HepG2 (cell line): ENCODE measurements at regions not wholly inside any gene's neighbourhood (a gene's known extent, or its start where the extent isn't known, plus 50 kb on each side); places are given as distances from the start of the nearest gene placed in this dataset.

Experiments
- ATAC-seq: fragments of 200-7000 bp; cut with Tn5 transposase; 3 replicates; pipeline ENCODE4 v1.9.1; 2020; ENCODE audit warnings: mild to moderate bottlenecking, moderate library complexity
- BruUV-seq: library from RNA; stranded (reverse); fragments of 400-500 nt; replicated peaks from 2 replicates; lab custom pipeline; 2021; lab: Mats Ljungman, UMichigan
- CTCF ChIA-PET: fragments of 300-600 bp; formaldehyde crosslinking; extraction: SDS; loops from one replicate; lab custom pipeline; 2021; ENCODE audit warnings: low total read pairs, inconsistent platforms, low intra/inter-chr PET ratio; lab: Yijun Ruan, JAX
- POLR2A ChIA-PET: fragments of 350-600 bp; sonication (Branson Sonifier 250); formaldehyde crosslinking; loops from one replicate; lab custom pipeline; 2020; ENCODE audit warnings: antibody characterized with exemption, inconsistent platforms; lab: Yijun Ruan, JAX
- DNase-seq: peaks from one replicate; pipeline ENCODE4 v3.0.0-alpha.2; 2015; ENCODE audit warnings: low spot score
- FAIRE-seq: peaks from 3 replicates; lab custom pipeline; 2011; peaks lifted over from hg19 to GRCh38; lab: Jason Lieb, UNC
- H2AFZ ChIP-seq: one replicate; pipeline ENCODE4 v1.6.1; 2011; ENCODE audit warnings: low read length, inconsistent platforms
- H3K27ac ChIP-seq: fragments of 300-600 bp; 3 replicates; pipeline ENCODE4 v1.8.0; 2011; ENCODE audit warnings: mixed run types, mild to moderate bottlenecking, mixed read lengths, low read length, inconsistent platforms; ENCODE audit not compliant: insufficient read depth; ENCODE audit errors: extremely low read length
- H3K27me3 ChIP-seq, 2 experiments: fragments of 200-600 bp in 1 of 2; 2 replicates in 1 of 2; 3 replicates in 1 of 2; pipeline versions ENCODE4 v1.6.0 to v1.8.0; 2011; ENCODE audit warnings: low read length in 2 of 2, mild to moderate bottlenecking in 2 of 2, moderate library complexity in 2 of 2, inconsistent platforms in 1 of 2; ENCODE audit not compliant: insufficient read depth in 2 of 2, control insufficient read depth in 1 of 2
- H3K36me3 ChIP-seq, 2 experiments: fragments of 200-600 bp in 1 of 2; replicated peaks in 1 of 2; 2 replicates in 1 of 2; 3 replicates in 1 of 2; pipeline versions ENCODE4 v1.5.1 to v1.8.0; 2011; ENCODE audit warnings: low read length in 2 of 2, inconsistent platforms in 1 of 2; ENCODE audit not compliant: insufficient read depth in 2 of 2, control insufficient read depth in 1 of 2
- H3K4me1 ChIP-seq: 2 replicates; pipeline ENCODE4 v1.5.1; 2012; ENCODE audit warnings: low read length, inconsistent platforms; ENCODE audit not compliant: insufficient read depth
- H3K4me2 ChIP-seq: 2 replicates; pipeline ENCODE4 v1.6.0; 2011; ENCODE audit warnings: low read depth, low read length, inconsistent platforms
- H3K4me3 ChIP-seq, 3 experiments: fragments of 200-600 bp in 1 of 3; sonication (generic), shearing (Covaris generic) in 1 of 3; replicated peaks in 1 of 3; 2 replicates each; pipeline ENCODE4 v1.5.1; 2011 to 2016; ENCODE audit warnings: low read length in 3 of 3, inconsistent platforms in 2 of 3, low read depth in 2 of 3, mild to moderate bottlenecking in 2 of 3, control low read depth in 1 of 3, mixed read lengths in 1 of 3; ENCODE audit not compliant: insufficient read depth in 1 of 3
- H3K79me2 ChIP-seq: one replicate; pipeline ENCODE4 v1.6.1; 2011; ENCODE audit warnings: low read length, inconsistent platforms; ENCODE audit not compliant: insufficient read depth
- H3K9ac ChIP-seq: 2 replicates; pipeline ENCODE4 v1.6.0; 2011; ENCODE audit warnings: mild to moderate bottlenecking, low read depth, low read length, inconsistent platforms; ENCODE audit not compliant: insufficient read depth
- H3K9me3 ChIP-seq: 2 replicates; pipeline ENCODE4 v1.5.1; 2012; ENCODE audit warnings: mild to moderate bottlenecking, low read length
- H4K20me1 ChIP-seq: 2 replicates; pipeline ENCODE4 v1.6.0; 2011; ENCODE audit warnings: inconsistent platforms, mild to moderate bottlenecking, low read length, moderate library complexity; ENCODE audit not compliant: insufficient read depth
- ATF7-NPFF ChIP-seq: sonication (generic); formaldehyde crosslinking; IDR thresholded peaks from 2 replicates; pipeline ENCODE4 v1.8.1; 2023; ENCODE audit warnings: mild to moderate bottlenecking, low read depth, missing genetic modification reagents, moderate library complexity
- ATM ChIP-seq: fragments of 450-650 bp; IDR thresholded peaks from 2 replicates; pipeline ENCODE4 v1.7.1; 2017; ENCODE audit warnings: mild to moderate bottlenecking, borderline replicate concordance
- ATRX ChIP-seq: sonication (generic); formaldehyde crosslinking; IDR thresholded peaks from 2 replicates; pipeline ENCODE4 v1.4.0; 2020; ENCODE audit warnings: missing genetic modification reagents, borderline replicate concordance
- CHCHD3 ChIP-seq: sonication (generic); formaldehyde crosslinking; IDR thresholded peaks from 2 replicates; pipeline ENCODE4 v1.8.0; 2022; ENCODE audit warnings: mild to moderate bottlenecking, missing genetic modification reagents, moderate library complexity
- FOXA1 ChIP-seq, 2 experiments: fragments of 450-650 bp in 1 of 2; sonication (generic) in 1 of 2; formaldehyde crosslinking in 1 of 2; IDR thresholded peaks; 2 replicates each; pipeline versions ENCODE4 v1.4.0 to v1.6.1; 2016 to 2020; ENCODE audit warnings: missing genetic modification reagents in 1 of 2
- FOXM1 ChIP-seq: sonication (generic); formaldehyde crosslinking; IDR thresholded peaks from 2 replicates; pipeline ENCODE4 v1.5.0; 2020; ENCODE audit warnings: missing genetic modification reagents
- GATAD2A ChIP-seq: IDR thresholded peaks from 2 replicates; pipeline ENCODE4 v1.6.1; 2016
- MTA3 ChIP-seq: sonication (generic); formaldehyde crosslinking; IDR thresholded peaks from 2 replicates; pipeline ENCODE4 v1.4.0; 2020; ENCODE audit warnings: missing genetic modification reagents
- NCOA5 ChIP-seq: sonication (generic); formaldehyde crosslinking; IDR thresholded peaks from 2 replicates; pipeline ENCODE4 v1.4.0; 2020; ENCODE audit warnings: missing genetic modification reagents
- PAWR ChIP-seq: sonication (generic); formaldehyde crosslinking; IDR thresholded peaks from 2 replicates; pipeline ENCODE4 v1.4.0; 2020; ENCODE audit warnings: missing genetic modification reagents, mild to moderate bottlenecking, borderline replicate concordance
- RAD21 ChIP-seq: fragments of 450-650 bp; formaldehyde crosslinking; IDR thresholded peaks from 2 replicates; pipeline ENCODE4 v1.5.0; 2020; ENCODE audit warnings: mild to moderate bottlenecking
- SNAPC2 ChIP-seq: sonication (generic); formaldehyde crosslinking; IDR thresholded peaks from 2 replicates; pipeline ENCODE4 v1.8.1; 2022; ENCODE audit warnings: mild to moderate bottlenecking, missing genetic modification reagents
- ZBTB7B ChIP-seq: sonication (generic); formaldehyde crosslinking; IDR thresholded peaks from 2 replicates; pipeline ENCODE4 v1.4.0; 2020; ENCODE audit warnings: missing genetic modification reagents
- ZHX2 ChIP-seq, 2 experiments: sonication (generic) in 1 of 2; formaldehyde crosslinking in 1 of 2; IDR thresholded peaks; 2 replicates each; pipeline versions ENCODE4 v1.6.1 to v1.9.0; 2014 to 2022; ENCODE audit warnings: antibody characterized with exemption in 1 of 2, borderline replicate concordance in 1 of 2, inconsistent platforms in 1 of 2, low read depth in 1 of 2, missing genetic modification reagents in 1 of 2
- ZNF362 ChIP-seq: sonication (generic); formaldehyde crosslinking; IDR thresholded peaks from 2 replicates; pipeline ENCODE4 v1.4.0; 2020; ENCODE audit warnings: missing genetic modification reagents, mild to moderate bottlenecking, borderline replicate concordance
- ZNF383 ChIP-seq: sonication (generic); formaldehyde crosslinking; IDR thresholded peaks from 2 replicates; pipeline ENCODE4 v1.4.0; 2020; ENCODE audit warnings: missing genetic modification reagents, mild to moderate bottlenecking, borderline replicate concordance
- ZNF510 ChIP-seq: sonication (generic); formaldehyde crosslinking; IDR thresholded peaks from 2 replicates; pipeline ENCODE4 v1.4.0; 2020; ENCODE audit warnings: low read depth, mild to moderate bottlenecking, missing genetic modification reagents
- ZNF790 ChIP-seq: sonication (generic); formaldehyde crosslinking; IDR thresholded peaks from 2 replicates; pipeline ENCODE4 v1.8.0; 2022; ENCODE audit warnings: missing genetic modification reagents, mild to moderate bottlenecking, borderline replicate concordance
- WGBS: methylation state at CpG from one replicate; pipeline ENCODE4 v1.1.6; 2017; ENCODE audit warnings: low lambda C conversion rate; 5-methylcytosine and 5-hydroxymethylcytosine counted together
- in situ Hi-C: cut with HindIII; loops from 2 replicates; pipeline ENCODE4 v1.10.0; 2017; ENCODE audit warnings: low pct_unique_long_range_greater_than_20kb; ENCODE audit not compliant: extremely low pct_ligation_motif_present
- intact Hi-C: fragments of 100-400 bp; cut with micrococcal nuclease; formaldehyde crosslinking; loops from one replicate; pipeline ENCODE4 v1.10.0; 2022; ENCODE audit not compliant: unreplicated experiment

DNA sequence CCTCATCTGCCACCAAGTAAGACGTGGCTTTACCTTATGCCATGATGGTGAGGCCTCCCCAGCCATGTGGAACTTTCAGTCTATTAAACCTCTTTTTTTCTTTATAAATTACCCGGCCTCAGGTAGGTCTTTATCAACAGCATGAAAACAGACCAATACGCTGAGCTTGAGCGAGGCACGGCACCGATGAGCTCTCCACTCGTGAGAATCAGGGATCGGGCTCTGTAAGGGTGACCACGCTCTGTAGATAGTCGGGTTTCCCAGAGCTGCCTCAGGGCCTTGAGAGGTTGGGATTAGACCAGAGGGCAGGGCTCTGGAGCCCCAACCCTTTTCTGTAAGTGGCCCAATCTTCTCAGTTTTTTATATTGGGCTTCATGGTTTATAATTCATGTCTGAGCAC lies 360.3 kb upstream of the MYT1L start:
- Histone ChIP-seq H2AFZ (no peak overlapping the region), H3K27me3 (peaks cover 5 to 80% of the 10 kb centered on the region in 2 experiments), H3K4me3 (no peak overlapping the region), H3K79me2 (no peaks in the 10 kb centered on the region), H3K4me2 (no peak overlapping the region), H3K36me3 (no peaks in the 10 kb centered on the region), H3K9me3 (no peaks in the 10 kb centered on the region), H3K27ac (no peak overlapping the region), H3K9ac (no peak overlapping the region), H4K20me1 (peaks cover 3% of the 10 kb centered on the region; the same call in 1 of the 2 replicates), H3K4me1 (no peaks in the 10 kb centered on the region)
- DNase-seq, result no peak
- intact Hi-C loops (no loop called here), in situ Hi-C loops (no loop called here)
- no peak for ATAC-seq
- ChIA-PET POLR2A (no interaction called here), CTCF (no interaction called here)
- TF ChIP-seq ATF7-NPFF (CRISPR knock-in tag) (no peak), ZNF510 (CRISPR knock-in tag) (no peak), PAWR (no peak), NCOA5 (CRISPR knock-in tag) (no peak), GATAD2A (CRISPR knock-in tag) (no peak), ZHX2 (IDR thresholded peaks at IDR 0.05; ENCODE audit: low read depth) (no peak), ZHX2 (CRISPR knock-in tag; IDR thresholded peaks at IDR 0.05; ENCODE audit: borderline replicate concordance) (no peak), ZNF383 (CRISPR knock-in tag) (no peak), FOXM1 (no peak), ZNF790 (no peak), CHCHD3 (CRISPR knock-in tag) (no peak), ZBTB7B (CRISPR knock-in tag) (no peak), ZNF362 (CRISPR knock-in tag) (no peak), SNAPC2 (CRISPR knock-in tag) (no peak), ATM (no peak), ATRX (CRISPR knock-in tag) (no peak), FOXA1 (IDR thresholded peaks at IDR 0.05) (no peak), FOXA1 (CRISPR knock-in tag; IDR thresholded peaks at IDR 0.05) (no peak), MTA3 (CRISPR knock-in tag) (no peak), RAD21 (CRISPR knock-in tag) (no peak)
- BruUV-seq, result no TSS peak
- no peak for FAIRE-seq
- WGBS, result 36% methylated on average over 10 of the region's 10 CpGs
